ENCODE measurements at regions not wholly inside any gene's neighbourhood (a gene's known extent, or its start where the extent isn't known, plus 50 kb on each side); places are given as distances from the start of the nearest gene placed in this dataset.

DNA sequence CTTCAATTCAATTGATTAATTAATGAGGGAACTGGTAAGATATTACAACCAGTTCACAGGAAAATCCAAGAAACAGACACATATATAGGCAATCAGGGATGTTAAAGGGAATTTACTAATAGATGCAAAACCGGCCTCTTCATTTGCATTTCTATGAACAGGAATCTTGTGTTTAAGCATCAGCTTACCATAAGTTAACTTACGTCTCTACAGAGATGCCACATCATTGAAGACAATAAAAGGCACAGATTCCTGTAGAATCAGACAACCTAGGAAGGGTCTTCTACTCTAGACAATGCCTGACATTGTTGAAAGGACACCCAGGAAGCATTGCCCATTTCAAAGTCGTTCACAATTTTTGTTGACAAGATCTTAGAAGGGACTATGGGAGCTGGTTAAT is 93.0 kb upstream of the EPCAM start (continued):
- TF ChIP-seq, protein P1, sequence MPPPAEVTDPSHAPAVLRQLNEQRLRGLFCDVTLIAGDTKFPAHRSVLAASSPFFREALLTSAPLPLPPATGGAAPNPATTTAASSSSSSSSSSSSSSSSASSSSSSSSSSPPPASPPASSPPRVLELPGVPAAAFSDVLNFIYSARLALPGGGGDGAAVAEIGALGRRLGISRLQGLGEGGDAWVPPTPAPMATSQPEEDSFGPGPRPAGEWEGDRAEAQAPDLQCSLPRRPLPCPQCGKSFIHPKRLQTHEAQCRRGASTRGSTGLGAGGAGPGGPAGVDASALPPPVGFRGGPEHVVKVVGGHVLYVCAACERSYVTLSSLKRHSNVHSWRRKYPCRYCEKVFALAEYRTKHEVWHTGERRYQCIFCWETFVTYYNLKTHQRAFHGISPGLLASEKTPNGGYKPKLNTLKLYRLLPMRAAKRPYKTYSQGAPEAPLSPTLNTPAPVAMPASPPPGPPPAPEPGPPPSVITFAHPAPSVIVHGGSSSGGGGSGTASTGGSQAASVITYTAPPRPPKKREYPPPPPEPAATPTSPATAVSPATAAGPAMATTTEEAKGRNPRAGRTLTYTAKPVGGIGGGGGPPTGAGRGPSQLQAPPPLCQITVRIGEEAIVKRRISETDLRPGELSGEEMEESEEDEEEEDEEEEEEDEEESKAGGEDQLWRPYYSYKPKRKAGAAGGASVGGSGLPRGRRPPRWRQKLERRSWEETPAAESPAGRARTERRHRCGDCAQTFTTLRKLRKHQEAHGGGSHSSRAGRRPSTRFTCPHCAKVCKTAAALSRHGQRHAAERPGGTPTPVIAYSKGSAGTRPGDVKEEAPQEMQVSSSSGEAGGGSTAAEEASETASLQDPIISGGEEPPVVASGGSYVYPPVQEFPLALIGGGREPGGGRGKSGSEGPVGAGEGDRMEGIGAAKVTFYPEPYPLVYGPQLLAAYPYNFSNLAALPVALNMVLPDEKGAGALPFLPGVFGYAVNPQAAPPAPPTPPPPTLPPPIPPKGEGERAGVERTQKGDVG (CRISPR knock-in tag; IDR thresholded peaks at IDR 0.05) = no peak
- TF ChIP-seq CREB1 (IDR thresholded peaks at IDR 0.05; ENCODE audit: low read depth) (no peak), SUZ12 (IDR thresholded peaks at IDR 0.05; ENCODE audit: unreplicated experiment) (no peak), MEF2B (IDR thresholded peaks at IDR 0.05; ENCODE audit: partially characterized antibody, poor library complexity, severe bottlenecking) (no peak), POLR2AphosphoS2 (IDR thresholded peaks at IDR 0.05; ENCODE audit: low read depth, low read length) (no peak), USF1 (IDR thresholded peaks at IDR 0.05; ENCODE audit: borderline replicate concordance, extremely low read length, insufficient read depth, low read depth, low read length) (no peak), NFYA (IDR thresholded peaks at IDR 0.05; ENCODE audit: borderline replicate concordance, low read depth, low read length) (no peak), FOXK2 (IDR thresholded peaks at IDR 0.05) (no peak)

Measured in GM12878 (cell line).